ENCODE measurements at regions not wholly inside any gene's neighbourhood (a gene's known extent, or its start where the extent isn't known, plus 50 kb on each side); places are given as distances from the start of the nearest gene placed in this dataset.

DNA sequence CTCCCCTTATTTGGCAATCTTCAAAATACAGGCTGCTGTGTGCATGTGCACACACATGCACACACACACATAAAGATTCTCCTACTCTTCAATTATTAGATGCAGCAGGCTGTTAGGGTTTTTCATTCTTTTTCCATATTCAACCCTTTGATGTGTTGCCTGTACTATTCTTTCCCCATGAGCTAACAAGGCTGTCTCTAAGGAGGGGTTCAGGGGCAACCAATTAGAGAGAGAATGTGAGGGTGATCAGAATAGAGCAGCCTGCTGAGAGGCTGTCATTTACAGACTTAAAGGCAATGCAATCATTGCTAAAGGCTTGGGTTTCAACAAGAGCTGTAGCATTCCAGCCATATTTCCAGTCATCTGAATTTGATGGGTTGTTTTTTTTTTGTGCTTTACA lies 467.4 kb upstream of the ID4 start:
- H3K36me3 ChIP-seq, result no peaks in the 10 kb centered on the region
- H3K27ac ChIP-seq, result no peak overlapping the region
- no peaks in the 10 kb centered on the region for H3K9me3 ChIP-seq
- no peaks in the 10 kb centered on the region for H3K4me1 ChIP-seq
- no peak overlapping the region for H3K4me3 ChIP-seq
- TF ChIP-seq EP300 (IDR thresholded peaks at IDR 0.05) (no peak), POLR2A (IDR thresholded peaks at IDR 0.05) (no peak), POLR2AphosphoS5 (IDR thresholded peaks at IDR 0.05) (no peak)
- TF ChIP-seq, protein P1, sequence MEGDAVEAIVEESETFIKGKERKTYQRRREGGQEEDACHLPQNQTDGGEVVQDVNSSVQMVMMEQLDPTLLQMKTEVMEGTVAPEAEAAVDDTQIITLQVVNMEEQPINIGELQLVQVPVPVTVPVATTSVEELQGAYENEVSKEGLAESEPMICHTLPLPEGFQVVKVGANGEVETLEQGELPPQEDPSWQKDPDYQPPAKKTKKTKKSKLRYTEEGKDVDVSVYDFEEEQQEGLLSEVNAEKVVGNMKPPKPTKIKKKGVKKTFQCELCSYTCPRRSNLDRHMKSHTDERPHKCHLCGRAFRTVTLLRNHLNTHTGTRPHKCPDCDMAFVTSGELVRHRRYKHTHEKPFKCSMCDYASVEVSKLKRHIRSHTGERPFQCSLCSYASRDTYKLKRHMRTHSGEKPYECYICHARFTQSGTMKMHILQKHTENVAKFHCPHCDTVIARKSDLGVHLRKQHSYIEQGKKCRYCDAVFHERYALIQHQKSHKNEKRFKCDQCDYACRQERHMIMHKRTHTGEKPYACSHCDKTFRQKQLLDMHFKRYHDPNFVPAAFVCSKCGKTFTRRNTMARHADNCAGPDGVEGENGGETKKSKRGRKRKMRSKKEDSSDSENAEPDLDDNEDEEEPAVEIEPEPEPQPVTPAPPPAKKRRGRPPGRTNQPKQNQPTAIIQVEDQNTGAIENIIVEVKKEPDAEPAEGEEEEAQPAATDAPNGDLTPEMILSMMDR (IDR thresholded peaks at IDR 0.05), result no peak
- DNase-seq (no peak), ATAC-seq (ENCODE audit: low FRiP score in 2 of 2) (no peak)
- no peaks in the 10 kb centered on the region for H3K27me3 ChIP-seq

DNA sequence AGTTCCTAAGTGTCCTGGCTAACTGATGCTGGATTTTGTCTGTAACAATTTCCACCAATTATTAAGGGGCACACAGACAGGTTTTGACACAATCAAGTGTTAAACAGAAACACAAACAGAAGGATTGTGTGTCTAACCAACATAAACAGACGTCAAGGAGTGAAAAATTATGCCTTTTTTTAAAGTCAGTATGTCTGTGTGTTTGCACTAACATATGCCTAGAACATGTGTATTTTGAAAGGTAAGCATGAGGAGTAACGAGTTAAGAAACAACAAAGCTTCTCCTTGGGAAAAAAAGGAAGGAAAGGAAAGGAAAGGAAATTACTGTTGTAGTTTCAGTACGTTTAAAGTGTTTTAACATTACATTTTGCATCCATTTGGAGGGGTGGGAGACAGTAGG lies 466.3 kb upstream of the ID4 start:
- no peak overlapping the region for H3K27ac ChIP-seq
- no peak for TF ChIP-seq POLR2A (IDR thresholded peaks at IDR 0.05)
- no peak for TF ChIP-seq POLR2AphosphoS5 (IDR thresholded peaks at IDR 0.05)
- TF ChIP-seq EP300 (IDR thresholded peaks at IDR 0.05), result no peak
- TF ChIP-seq, protein P1 (IDR thresholded peaks at IDR 0.05), result no peak
- no peaks in the 10 kb centered on the region for H3K4me1 ChIP-seq
- no peak for DNase-seq
- no peak overlapping the region for H3K4me3 ChIP-seq
- H3K9me3 ChIP-seq, result no peaks in the 10 kb centered on the region
- H3K27me3 ChIP-seq, result no peaks in the 10 kb centered on the region
- no peaks in the 10 kb centered on the region for H3K36me3 ChIP-seq
- ATAC-seq (ENCODE audit: low FRiP score in 2 of 2), result no peak
- 35 to 40% methylated on average over 3 of the region's 3 CpGs for WGBS, 2 donors

DNA sequence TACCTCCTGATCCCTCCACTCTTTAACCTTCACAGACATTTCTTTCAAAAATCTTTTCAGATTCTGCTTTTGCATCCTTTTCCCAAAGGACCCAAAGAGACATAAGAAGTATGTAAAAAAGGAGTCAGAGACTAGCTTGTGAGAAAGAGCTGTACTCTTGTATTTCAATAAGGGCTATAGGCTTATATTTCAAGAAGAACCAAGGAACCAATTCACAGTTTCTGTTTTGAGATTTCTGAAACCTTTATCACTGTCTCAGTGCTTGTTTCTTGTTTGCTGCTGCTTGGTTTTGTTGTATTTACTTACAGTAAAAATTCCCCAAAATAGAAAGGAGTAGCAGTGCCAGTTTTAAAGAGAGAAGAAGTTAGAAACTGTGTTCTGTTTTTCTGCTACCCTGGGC lies 461.6 kb upstream of the ID4 start:
- no peak overlapping the region for H3K27ac ChIP-seq
- no peaks in the 10 kb centered on the region for H3K4me1 ChIP-seq
- no peak overlapping the region for H3K4me3 ChIP-seq
- no peaks in the 10 kb centered on the region for H3K27me3 ChIP-seq
- TF ChIP-seq POLR2A (IDR thresholded peaks at IDR 0.05), result no peak
- no peak for TF ChIP-seq EP300 (IDR thresholded peaks at IDR 0.05)
- TF ChIP-seq, protein P1 (IDR thresholded peaks at IDR 0.05), result no peak
- TF ChIP-seq POLR2AphosphoS5 (IDR thresholded peaks at IDR 0.05), result no peak
- H3K36me3 ChIP-seq, result no peaks in the 10 kb centered on the region
- no peaks in the 10 kb centered on the region for H3K9me3 ChIP-seq
- no peak for ATAC-seq (ENCODE audit: low FRiP score in 2 of 2)
- DNase-seq, result no peak

DNA sequence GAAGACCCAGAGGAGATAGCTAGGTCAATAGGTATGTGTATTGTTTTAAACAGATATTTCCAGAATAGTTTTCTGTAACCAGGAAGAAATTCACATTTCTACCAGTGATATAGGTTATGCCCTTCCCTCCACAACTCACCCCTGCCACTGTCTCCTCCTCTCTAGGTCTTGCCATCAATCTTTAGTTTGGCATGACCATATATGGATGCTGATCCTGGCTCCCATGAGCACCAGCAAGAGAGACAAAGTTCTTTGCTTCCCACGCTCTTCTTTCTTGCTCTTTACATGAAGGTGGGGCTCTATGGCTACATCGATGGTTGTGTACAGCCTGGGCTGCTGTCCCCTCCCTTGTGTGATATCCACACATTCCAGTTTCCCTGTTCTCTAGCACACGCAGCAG lies 459.4 kb upstream of the ID4 start:
- H3K4me1 ChIP-seq, result no peaks in the 10 kb centered on the region
- no peaks in the 10 kb centered on the region for H3K27me3 ChIP-seq
- no peak for ATAC-seq (ENCODE audit: low FRiP score in 2 of 2)
- TF ChIP-seq EP300 (IDR thresholded peaks at IDR 0.05) (no peak), POLR2A (IDR thresholded peaks at IDR 0.05) (no peak), POLR2AphosphoS5 (IDR thresholded peaks at IDR 0.05) (no peak)
- TF ChIP-seq, protein P1 (IDR thresholded peaks at IDR 0.05), result no peak
- H3K36me3 ChIP-seq, result no peaks in the 10 kb centered on the region
- no peak overlapping the region for H3K27ac ChIP-seq
- no peaks in the 10 kb centered on the region for H3K9me3 ChIP-seq
- 73 to 84% methylated on average over 3 of the region's 3 CpGs for WGBS, 2 donors
- H3K4me3 ChIP-seq, result no peak overlapping the region
- no peak for DNase-seq

DNA sequence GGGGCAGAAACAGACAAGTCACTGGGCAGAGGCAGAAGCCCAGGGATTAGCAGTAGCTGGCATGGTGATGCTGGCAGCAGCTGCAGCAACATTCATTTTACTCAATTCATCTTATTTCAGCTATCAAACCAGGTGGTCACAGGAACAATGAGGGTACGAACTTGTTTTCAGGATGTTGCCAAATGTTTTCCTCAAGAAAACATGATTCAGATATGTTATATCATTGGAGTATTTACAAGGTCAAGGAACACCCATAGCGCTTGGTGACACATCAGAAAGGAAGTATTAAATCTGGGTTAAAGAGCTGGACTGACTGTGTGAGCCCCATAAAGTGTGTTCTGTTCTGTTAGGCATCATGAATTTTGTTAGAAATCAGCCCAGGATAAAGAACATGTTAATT lies 456.9 kb upstream of the ID4 start:
- no peak for ATAC-seq (ENCODE audit: low FRiP score in 2 of 2)
- 61 to 72% methylated on average over 2 of the region's 2 CpGs for WGBS, 2 donors

More for the DNA sequence above, 456.9 kb upstream of the ID4 start:
- H3K27me3 ChIP-seq, result no peaks in the 10 kb centered on the region
- no peak overlapping the region for H3K27ac ChIP-seq
- no peaks in the 10 kb centered on the region for H3K4me1 ChIP-seq
- no peak for DNase-seq
- TF ChIP-seq POLR2AphosphoS5 (IDR thresholded peaks at IDR 0.05) (no peak), EP300 (IDR thresholded peaks at IDR 0.05) (no peak)
- TF ChIP-seq, protein P1 (IDR thresholded peaks at IDR 0.05), result no peak
- H3K4me3 ChIP-seq, result no peak overlapping the region
- no peaks in the 10 kb centered on the region for H3K9me3 ChIP-seq
- H3K36me3 ChIP-seq, result no peaks in the 10 kb centered on the region

All from upper lobe of left lung (tissue), 6 donors.